ENCODE measurements at regions not wholly inside any gene's neighbourhood (a gene's known extent, or its start where the extent isn't known, plus 50 kb on each side); places are given as distances from the start of the nearest gene placed in this dataset.

DNA sequence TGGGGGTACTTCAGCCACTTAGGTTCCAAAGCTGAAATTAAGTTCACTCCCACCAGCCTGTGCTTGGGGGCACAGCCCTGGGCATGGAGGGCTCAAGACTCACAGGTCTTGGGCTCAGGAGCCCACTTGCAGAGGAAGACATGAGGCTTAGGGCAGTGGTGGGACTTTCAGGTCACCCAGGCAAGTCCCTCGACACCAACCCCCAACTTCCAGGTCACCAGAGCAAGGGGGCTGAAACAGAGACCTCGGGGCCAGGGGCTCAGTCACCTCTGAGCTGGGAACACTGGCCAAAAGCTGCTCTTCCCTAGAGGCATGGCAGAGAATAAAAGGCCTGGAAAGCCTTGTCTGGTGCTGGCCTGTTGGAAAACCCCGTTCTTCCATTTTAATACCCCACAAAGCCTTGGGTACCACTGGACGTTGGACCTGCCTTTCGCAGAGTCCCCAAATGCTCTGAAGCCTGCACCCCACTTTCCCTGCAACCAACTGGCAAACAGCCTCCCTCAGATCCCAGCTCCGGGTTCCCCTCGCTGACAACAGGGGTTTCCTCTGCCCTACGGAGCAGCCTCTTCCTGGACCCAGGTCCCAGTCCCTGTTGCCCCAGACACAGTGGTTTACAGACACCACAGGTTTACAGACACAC, 160.9 kb upstream of the PMEPA1 start:
- TF ChIP-seq, protein P1, sequence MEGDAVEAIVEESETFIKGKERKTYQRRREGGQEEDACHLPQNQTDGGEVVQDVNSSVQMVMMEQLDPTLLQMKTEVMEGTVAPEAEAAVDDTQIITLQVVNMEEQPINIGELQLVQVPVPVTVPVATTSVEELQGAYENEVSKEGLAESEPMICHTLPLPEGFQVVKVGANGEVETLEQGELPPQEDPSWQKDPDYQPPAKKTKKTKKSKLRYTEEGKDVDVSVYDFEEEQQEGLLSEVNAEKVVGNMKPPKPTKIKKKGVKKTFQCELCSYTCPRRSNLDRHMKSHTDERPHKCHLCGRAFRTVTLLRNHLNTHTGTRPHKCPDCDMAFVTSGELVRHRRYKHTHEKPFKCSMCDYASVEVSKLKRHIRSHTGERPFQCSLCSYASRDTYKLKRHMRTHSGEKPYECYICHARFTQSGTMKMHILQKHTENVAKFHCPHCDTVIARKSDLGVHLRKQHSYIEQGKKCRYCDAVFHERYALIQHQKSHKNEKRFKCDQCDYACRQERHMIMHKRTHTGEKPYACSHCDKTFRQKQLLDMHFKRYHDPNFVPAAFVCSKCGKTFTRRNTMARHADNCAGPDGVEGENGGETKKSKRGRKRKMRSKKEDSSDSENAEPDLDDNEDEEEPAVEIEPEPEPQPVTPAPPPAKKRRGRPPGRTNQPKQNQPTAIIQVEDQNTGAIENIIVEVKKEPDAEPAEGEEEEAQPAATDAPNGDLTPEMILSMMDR (IDR thresholded peaks at IDR 0.05), result no peak
- TF ChIP-seq EP300 (IDR thresholded peaks at IDR 0.05), result no peak
